GM12865 (cell line): ENCODE measurements at regions not wholly inside any gene's neighbourhood (a gene's known extent, or its start where the extent isn't known, plus 50 kb on each side); places are given as distances from the start of the nearest gene placed in this dataset.

Source experiments
- DNase-seq: peaks from one replicate; pipeline ENCODE4 v3.0.0; 2010; ENCODE audit warnings: low read depth
- H3K4me3 ChIP-seq: 2 replicates; pipeline ENCODE4 v1.5.1; 2011; ENCODE audit warnings: mild to moderate bottlenecking, low read depth, low read length, control low read depth
- TF ChIP-seq, protein P1 (sequence below): IDR thresholded peaks from 2 replicates; pipeline ENCODE4 v1.5.1; 2011; ENCODE audit warnings: low read length, control low read depth, low read depth, inconsistent platforms; ENCODE audit not compliant: insufficient read depth; ENCODE audit errors: missing control alignments

DNA sequence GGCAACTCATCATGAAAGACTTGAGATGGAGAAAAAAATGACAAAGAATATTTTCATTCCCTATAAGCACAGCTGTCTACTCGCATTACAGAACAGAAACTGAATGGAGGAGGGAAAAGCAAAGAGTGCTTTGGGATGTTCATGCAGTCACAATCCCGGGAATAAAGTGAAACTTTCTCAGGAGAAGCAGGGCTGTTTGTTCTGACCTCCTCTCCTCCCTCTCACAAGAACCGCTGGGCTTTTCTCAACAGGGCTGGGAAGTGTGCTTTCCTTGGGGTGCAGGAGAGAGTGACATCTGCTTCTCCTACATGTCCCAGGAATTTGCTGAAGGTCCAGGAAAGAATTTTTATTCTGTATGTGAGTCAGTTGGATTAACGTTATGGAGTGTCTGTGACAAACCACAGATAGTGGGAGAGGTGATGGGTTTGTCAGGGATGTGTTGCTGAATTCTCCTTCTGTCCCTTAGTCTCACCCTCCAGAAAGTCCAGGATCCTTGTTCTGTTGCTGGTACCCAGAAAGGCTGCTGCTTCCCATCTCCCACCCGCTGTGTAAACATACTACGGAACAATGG lies 125.6 kb downstream of the HRH4 start:
- TF ChIP-seq, protein P1, sequence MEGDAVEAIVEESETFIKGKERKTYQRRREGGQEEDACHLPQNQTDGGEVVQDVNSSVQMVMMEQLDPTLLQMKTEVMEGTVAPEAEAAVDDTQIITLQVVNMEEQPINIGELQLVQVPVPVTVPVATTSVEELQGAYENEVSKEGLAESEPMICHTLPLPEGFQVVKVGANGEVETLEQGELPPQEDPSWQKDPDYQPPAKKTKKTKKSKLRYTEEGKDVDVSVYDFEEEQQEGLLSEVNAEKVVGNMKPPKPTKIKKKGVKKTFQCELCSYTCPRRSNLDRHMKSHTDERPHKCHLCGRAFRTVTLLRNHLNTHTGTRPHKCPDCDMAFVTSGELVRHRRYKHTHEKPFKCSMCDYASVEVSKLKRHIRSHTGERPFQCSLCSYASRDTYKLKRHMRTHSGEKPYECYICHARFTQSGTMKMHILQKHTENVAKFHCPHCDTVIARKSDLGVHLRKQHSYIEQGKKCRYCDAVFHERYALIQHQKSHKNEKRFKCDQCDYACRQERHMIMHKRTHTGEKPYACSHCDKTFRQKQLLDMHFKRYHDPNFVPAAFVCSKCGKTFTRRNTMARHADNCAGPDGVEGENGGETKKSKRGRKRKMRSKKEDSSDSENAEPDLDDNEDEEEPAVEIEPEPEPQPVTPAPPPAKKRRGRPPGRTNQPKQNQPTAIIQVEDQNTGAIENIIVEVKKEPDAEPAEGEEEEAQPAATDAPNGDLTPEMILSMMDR, result no peak
- no peak overlapping the region for H3K4me3 ChIP-seq
- DNase-seq, result no peak

DNA sequence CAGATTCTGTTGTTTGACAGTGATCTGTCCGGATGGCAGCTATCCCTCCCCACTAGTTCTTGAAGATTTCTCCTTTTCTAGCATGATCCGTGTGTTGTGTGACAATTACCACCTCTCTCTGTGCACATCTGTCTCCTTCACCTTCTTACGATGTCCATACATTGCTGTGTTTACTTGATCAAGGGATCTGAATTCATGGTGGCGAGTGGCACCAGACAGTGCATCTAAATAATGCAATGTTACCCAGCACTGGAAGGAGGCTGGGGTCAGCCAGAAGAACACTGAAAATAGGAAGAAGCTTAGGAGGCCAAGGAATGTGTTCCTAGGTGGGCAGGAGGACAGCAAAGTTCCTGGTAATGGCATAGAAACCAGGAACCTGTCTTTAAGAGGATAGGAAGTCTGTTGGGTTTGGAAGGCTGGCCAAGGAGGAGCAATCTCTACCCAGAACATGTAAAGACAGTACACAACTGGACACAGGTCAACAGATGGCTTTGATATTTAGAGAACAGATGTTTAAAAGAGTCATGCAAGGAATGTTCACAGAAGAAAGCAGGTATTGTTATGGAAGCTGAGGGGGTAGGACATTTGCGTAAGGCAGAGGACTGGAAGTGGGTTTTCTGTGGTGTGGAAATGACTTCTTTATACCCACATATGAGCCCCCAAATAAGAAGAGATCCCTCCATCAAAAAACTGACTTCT lies 126.4 kb downstream of the HRH4 start:
- TF ChIP-seq, protein P1, result no peak
- no peak for DNase-seq
- no peak overlapping the region for H3K4me3 ChIP-seq

DNA sequence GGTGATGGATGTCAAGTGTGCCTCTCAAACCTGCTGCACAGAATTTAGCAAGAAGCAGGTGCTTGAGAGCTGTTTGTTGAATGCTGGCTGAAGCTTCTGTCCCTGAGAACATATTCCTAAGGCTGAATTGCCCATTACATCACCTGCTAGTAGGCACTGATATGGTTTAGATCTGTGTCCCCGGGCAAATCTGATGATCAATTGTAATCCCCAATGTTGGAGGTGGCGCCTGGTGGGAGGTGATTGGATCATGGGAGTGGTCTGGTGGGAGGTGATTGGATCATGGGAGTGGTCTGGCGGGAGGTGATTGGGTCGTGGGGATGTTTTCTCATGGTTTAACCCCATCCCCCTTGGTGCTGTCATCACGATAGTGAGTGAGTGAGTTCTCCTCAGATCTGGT lies 128.0 kb downstream of the HRH4 start:
- DNase-seq, result no peak
- H3K4me3 ChIP-seq, result no peak overlapping the region
- TF ChIP-seq, protein P1, result no peak

DNA sequence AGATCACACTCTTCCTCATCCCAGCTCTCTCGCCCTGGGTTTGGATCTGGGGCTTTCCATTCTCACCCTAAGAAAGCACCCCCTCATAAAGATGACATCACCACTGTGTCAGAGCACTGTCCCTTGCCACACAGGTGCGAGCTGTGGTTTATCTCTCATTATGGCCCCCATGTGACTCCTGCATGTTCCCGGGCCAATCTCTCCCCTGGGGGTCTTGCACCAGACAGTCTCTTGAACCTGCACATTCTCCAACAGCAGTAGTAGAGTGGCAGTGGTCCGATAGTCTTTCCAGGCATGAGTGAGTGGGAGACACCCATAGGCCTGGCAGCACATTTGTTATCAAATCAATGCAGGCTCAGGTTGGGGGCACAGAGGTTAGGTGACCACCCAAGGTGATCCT lies 130.5 kb downstream of the HRH4 start:
- no peak for DNase-seq
- H3K4me3 ChIP-seq, result no peak overlapping the region
- TF ChIP-seq, protein P1, result no peak

DNA sequence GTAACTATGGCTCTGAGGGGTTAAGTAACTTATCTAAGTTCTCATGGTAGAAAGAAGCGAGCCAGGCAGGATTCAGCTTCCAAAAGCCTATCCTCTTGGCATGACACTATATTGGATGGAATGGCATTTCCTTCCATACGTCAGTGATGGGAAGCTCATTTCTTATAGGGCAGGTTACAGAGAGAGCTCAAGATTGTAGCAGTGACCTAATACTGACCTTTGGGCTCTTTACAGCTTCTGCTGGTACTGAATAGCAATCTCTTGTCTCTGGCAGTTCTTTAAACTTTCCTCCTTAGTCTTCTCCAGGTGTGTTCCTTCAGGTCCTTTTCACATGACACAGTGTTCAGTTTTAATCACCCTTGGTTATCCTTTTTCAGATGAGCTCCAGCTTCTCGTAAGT lies 133.0 kb downstream of the HRH4 start:
- TF ChIP-seq, protein P1, result no peak
- H3K4me3 ChIP-seq, result no peak overlapping the region
- no peak for DNase-seq

DNA sequence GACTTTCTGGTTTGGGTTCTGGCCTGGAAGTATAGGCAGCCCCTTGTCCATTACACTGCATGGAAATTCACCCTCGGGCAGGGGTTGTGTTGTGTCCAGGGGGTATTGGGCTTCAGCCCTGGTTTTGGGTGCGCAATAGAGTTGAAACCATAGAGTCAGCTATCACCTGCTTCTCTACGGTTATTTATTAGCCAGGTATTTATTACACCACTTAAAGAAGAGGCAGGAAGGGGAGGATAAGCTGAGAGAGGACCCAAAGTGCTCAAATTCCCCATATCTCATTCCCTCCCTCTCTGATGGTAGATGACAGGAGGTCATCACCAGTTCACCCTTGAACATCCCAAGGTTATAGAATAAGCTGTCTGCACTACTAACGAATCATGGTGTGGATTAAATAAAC lies 133.4 kb downstream of the HRH4 start:
- no peak overlapping the region for H3K4me3 ChIP-seq
- no peak for DNase-seq
- TF ChIP-seq, protein P1, result no peak

DNA sequence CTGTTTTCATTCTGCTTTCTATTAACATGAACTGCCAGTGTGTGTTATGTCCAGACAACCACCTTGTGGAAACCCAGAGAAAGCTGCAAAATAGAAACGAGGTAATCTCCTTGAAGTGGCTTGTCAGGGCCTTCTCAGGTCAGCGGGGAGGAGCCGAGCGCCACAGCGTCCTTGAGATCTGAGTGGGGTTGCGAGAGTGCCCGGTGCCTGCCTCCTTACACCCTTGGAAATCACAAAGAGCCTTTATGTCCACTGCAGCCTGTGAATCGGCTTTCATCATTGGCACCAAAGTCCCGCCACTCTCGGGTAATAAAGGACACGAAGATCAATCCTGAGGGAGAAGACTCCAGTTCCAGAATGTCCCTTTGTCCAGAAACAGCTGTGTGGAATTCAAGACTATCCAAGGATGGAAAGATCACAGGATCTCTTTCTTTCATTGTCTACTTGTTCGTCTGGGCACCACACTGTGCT lies 135.2 kb downstream of the HRH4 start:
- H3K4me3 ChIP-seq, result no peak overlapping the region
- TF ChIP-seq, protein P1, result no peak
- DNase-seq, result no peak
